Keratinocyte (primary cell): ENCODE measurements at regions not wholly inside any gene's neighbourhood (a gene's known extent, or its start where the extent isn't known, plus 50 kb on each side); places are given as distances from the start of the nearest gene placed in this dataset.

ENCODE experiments used
- EZH2 ChIP-seq: IDR thresholded peaks from one replicate; pipeline ENCODE4 v1.6.1; 2012; ENCODE audit warnings: inconsistent platforms, mild to moderate bottlenecking, low read length, moderate library complexity
- TF ChIP-seq, protein P1 (sequence below), 3 experiments: IDR thresholded peaks in 1 of 3; conservative IDR thresholded peaks in 1 of 3; optimal IDR thresholded peaks in 1 of 3; 2 replicates in 2 of 3; 3 replicates in 1 of 3; pipeline versions ENCODE3 to v1.5.1; 2011; ENCODE audit warnings: low read length in 3 of 3, mild to moderate bottlenecking in 3 of 3, moderate library complexity in 2 of 3, control low read depth in 1 of 3, inconsistent platforms in 1 of 3; ENCODE audit not compliant: insufficient read depth in 2 of 3; ENCODE audit errors: extremely low read depth in 1 of 3

GRCh38 chr9:129323376-129323998 is 145.4 kb upstream of the IER5L start:
- TF ChIP-seq, protein P1, sequence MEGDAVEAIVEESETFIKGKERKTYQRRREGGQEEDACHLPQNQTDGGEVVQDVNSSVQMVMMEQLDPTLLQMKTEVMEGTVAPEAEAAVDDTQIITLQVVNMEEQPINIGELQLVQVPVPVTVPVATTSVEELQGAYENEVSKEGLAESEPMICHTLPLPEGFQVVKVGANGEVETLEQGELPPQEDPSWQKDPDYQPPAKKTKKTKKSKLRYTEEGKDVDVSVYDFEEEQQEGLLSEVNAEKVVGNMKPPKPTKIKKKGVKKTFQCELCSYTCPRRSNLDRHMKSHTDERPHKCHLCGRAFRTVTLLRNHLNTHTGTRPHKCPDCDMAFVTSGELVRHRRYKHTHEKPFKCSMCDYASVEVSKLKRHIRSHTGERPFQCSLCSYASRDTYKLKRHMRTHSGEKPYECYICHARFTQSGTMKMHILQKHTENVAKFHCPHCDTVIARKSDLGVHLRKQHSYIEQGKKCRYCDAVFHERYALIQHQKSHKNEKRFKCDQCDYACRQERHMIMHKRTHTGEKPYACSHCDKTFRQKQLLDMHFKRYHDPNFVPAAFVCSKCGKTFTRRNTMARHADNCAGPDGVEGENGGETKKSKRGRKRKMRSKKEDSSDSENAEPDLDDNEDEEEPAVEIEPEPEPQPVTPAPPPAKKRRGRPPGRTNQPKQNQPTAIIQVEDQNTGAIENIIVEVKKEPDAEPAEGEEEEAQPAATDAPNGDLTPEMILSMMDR (optimal IDR thresholded peaks at IDR 0.05 in 1 of 3, IDR thresholded peaks at IDR 0.05 in 1 of 3, conservative IDR thresholded peaks at IDR 0.05 in 1 of 3; ENCODE audit: extremely low read depth in 1 of 3, insufficient read depth in 2 of 3, low read length in 3 of 3) = no peak
- TF ChIP-seq EZH2 = no peak
